Tibial nerve (tissue), 3 donors: ENCODE measurements at regions not wholly inside any gene's neighbourhood (a gene's known extent, or its start where the extent isn't known, plus 50 kb on each side); places are given as distances from the start of the nearest gene placed in this dataset.

ENCODE experiments used
- POLR2A ChIP-seq, 2 donors: fragments of 450-650 bp; IDR thresholded peaks; one replicate each; pipeline ENCODE4 v1.6.1; 2017; ENCODE audit warnings: antibody characterized with exemption in 2 of 2, mild to moderate bottlenecking in 2 of 2, moderate library complexity in 2 of 2
- TF ChIP-seq, protein P1 (sequence below), 5 experiments: fragments of 200-600 bp in 3 of 5; fragments of 450-650 bp in 2 of 5; sonication (generic) in 3 of 5; IDR thresholded peaks; one replicate each; pipeline ENCODE4 v1.5.1; 2016 to 2019; ENCODE audit warnings: antibody characterized with exemption in 5 of 5, mild to moderate bottlenecking in 3 of 5, moderate library complexity in 2 of 5

GRCh38 chr2:146213674-146214073 is 1631.2 kb upstream of the ACVR2A start:
- TF ChIP-seq, protein P1, sequence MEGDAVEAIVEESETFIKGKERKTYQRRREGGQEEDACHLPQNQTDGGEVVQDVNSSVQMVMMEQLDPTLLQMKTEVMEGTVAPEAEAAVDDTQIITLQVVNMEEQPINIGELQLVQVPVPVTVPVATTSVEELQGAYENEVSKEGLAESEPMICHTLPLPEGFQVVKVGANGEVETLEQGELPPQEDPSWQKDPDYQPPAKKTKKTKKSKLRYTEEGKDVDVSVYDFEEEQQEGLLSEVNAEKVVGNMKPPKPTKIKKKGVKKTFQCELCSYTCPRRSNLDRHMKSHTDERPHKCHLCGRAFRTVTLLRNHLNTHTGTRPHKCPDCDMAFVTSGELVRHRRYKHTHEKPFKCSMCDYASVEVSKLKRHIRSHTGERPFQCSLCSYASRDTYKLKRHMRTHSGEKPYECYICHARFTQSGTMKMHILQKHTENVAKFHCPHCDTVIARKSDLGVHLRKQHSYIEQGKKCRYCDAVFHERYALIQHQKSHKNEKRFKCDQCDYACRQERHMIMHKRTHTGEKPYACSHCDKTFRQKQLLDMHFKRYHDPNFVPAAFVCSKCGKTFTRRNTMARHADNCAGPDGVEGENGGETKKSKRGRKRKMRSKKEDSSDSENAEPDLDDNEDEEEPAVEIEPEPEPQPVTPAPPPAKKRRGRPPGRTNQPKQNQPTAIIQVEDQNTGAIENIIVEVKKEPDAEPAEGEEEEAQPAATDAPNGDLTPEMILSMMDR (IDR thresholded peaks at IDR 0.05) = no peak
- no peak for TF ChIP-seq POLR2A (IDR thresholded peaks at IDR 0.05)
